HG02610 (cell line): ENCODE measurements at regions not wholly inside any gene's neighbourhood (a gene's known extent, or its start where the extent isn't known, plus 50 kb on each side); places are given as distances from the start of the nearest gene placed in this dataset.

Experiments
- ATAC-seq: cut with Tn5 transposase; IDR thresholded peaks from one replicate; pipeline ENCODE4 v1.9.1; 2021; ENCODE audit warnings: mild to moderate bottlenecking, moderate library complexity; ENCODE audit not compliant: unreplicated experiment

- no peak for ATAC-seq
These were observed 483.5 kb upstream of the POT1 start for GRCh38 chr7:125412890-125413665.

GRCh38 chr7:125409921-125410320 is 480.3 kb upstream of the POT1 start:
- ATAC-seq: no peak

GRCh38 chr7:125406111-125406510 is 476.5 kb upstream of the POT1 start:
- ATAC-seq: no peak

GRCh38 chr7:125399408-125399807 is 469.8 kb upstream of the POT1 start:
- ATAC-seq: no peak

- ATAC-seq: no peak
These were observed 467.0 kb upstream of the POT1 start for GRCh38 chr7:125396466-125397151.

- no peak for ATAC-seq
These were observed 462.3 kb upstream of the POT1 start for GRCh38 chr7:125391921-125392320.

- ATAC-seq: no peak
These were observed 461.4 kb upstream of the POT1 start for GRCh38 chr7:125390981-125391380.

- ATAC-seq: no peak
These were observed 456.6 kb upstream of the POT1 start for GRCh38 chr7:125386211-125386610.

GRCh38 chr7:125383324-125383723 is 453.7 kb upstream of the POT1 start:
- ATAC-seq: no peak

GRCh38 chr7:125382401-125382800 is 452.8 kb upstream of the POT1 start:
- ATAC-seq: no peak

GRCh38 chr7:125375942-125376341 is 446.3 kb upstream of the POT1 start:
- ATAC-seq: no peak

- ATAC-seq: no peak
These were observed 440.9 kb upstream of the POT1 start for GRCh38 chr7:125370502-125370901.

GRCh38 chr7:125363873-125364272 is 434.2 kb upstream of the POT1 start:
- no peak for ATAC-seq

GRCh38 chr7:125358551-125359167 is 429.0 kb upstream of the POT1 start:
- no peak for ATAC-seq

- no peak for ATAC-seq
These were observed 428.2 kb upstream of the POT1 start for GRCh38 chr7:125357676-125358455.

- ATAC-seq: peak; percentile 89
These were observed 426.3 kb upstream of the POT1 start for GRCh38 chr7:125355899-125356298.

- ATAC-seq: no peak
These were observed 417.6 kb upstream of the POT1 start for GRCh38 chr7:125347269-125347668.

- ATAC-seq: no peak
These were observed 408.5 kb upstream of the POT1 start for GRCh38 chr7:125338110-125338509.

GRCh38 chr7:125336326-125336725 is 406.7 kb upstream of the POT1 start:
- no peak for ATAC-seq

- no peak for ATAC-seq
These were observed 397.1 kb upstream of the POT1 start for GRCh38 chr7:125326666-125327255.

- no peak for ATAC-seq
These were observed 386.8 kb upstream of the POT1 start for GRCh38 chr7:125316466-125316865.
